ENCODE measurements at regions not wholly inside any gene's neighbourhood (a gene's known extent, or its start where the extent isn't known, plus 50 kb on each side); places are given as distances from the start of the nearest gene placed in this dataset.
A peak's percentile ranks its signal among the peaks of the same experiment; 100 is the strongest.

DNA sequence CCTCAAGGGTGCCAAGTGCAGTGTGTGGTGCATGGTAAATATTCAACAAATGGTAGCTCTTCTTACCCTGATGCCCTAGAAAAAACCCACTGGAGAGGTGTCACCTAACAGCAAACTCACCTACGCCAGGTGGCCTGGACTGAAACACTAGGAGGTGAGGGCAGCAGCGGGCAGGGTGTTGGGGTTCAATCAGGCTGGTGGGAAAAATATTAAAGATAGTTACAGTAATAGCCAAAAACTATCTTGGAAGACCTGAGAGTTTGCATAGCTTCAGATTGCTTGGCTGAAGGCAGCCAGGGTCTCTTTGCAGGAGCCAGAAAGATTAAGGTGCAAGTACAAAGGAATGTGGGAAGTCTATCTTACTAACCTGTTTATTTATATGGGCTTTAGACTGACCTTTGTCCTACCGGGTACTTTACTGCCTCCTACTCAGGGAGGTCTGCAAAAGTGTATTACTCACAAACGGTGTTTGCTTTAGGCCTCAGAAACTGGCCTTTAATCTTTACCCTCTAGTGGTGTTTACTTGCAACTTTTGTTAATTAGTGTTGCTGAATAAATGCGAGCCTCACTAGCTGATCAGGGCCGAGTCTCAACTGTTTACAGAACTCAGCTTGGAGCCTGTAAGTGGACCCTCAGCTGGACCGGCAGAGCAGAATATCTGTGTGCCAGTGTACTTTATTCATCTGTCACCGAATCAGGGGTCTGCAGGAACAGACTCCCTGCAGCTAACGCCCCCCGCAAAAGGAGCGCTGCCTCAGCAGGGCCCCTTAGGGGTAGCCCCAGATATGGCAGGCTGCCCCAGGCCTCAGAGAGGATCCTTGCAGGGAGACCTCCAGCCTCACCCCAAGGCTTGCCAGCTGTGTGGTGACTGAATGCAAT lies 63.9 kb downstream of the SYF2 start (continued):
- TF ChIP-seq ZHX2 (IDR thresholded peaks at IDR 0.05; ENCODE audit: low read depth) (no peak), ZHX2 (CRISPR knock-in tag; IDR thresholded peaks at IDR 0.05; ENCODE audit: borderline replicate concordance) (peak; percentile 49; the same call in 1 of the 2 replicates), MAZ (IDR thresholded peaks at IDR 0.05; ENCODE audit: borderline replicate concordance, low read depth, low read length) (no peak), MAZ (CRISPR knock-in tag; IDR thresholded peaks at IDR 0.05; ENCODE audit: low read depth) (peak; percentile 64; the same call in 1 of the 2 replicates), CHCHD3 (CRISPR knock-in tag; IDR thresholded peaks at IDR 0.05) (no peak), ZNF543 (CRISPR knock-in tag; IDR thresholded peaks at IDR 0.05) (no peak; the same call in 1 of the 2 replicates), ZNF136 (CRISPR knock-in tag; IDR thresholded peaks at IDR 0.05; ENCODE audit: low read depth) (0 out of 2 replicates have a peak, but pooled peaks have one; percentile 48), TGIF2 (CRISPR knock-in tag; IDR thresholded peaks at IDR 0.05) (no peak), LCORL (IDR thresholded peaks at IDR 0.05) (no peak), LCORL (CRISPR knock-in tag; IDR thresholded peaks at IDR 0.05) (peak; percentile 53; the same call in 1 of the 2 replicates)
- TF ChIP-seq, protein P1, sequence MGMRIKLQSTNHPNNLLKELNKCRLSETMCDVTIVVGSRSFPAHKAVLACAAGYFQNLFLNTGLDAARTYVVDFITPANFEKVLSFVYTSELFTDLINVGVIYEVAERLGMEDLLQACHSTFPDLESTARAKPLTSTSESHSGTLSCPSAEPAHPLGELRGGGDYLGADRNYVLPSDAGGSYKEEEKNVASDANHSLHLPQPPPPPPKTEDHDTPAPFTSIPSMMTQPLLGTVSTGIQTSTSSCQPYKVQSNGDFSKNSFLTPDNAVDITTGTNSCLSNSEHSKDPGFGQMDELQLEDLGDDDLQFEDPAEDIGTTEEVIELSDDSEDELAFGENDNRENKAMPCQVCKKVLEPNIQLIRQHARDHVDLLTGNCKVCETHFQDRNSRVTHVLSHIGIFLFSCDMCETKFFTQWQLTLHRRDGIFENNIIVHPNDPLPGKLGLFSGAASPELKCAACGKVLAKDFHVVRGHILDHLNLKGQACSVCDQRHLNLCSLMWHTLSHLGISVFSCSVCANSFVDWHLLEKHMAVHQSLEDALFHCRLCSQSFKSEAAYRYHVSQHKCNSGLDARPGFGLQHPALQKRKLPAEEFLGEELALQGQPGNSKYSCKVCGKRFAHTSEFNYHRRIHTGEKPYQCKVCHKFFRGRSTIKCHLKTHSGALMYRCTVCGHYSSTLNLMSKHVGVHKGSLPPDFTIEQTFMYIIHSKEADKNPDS (CRISPR knock-in tag; IDR thresholded peaks at IDR 0.05): peak; percentile 99
- TF ChIP-seq, protein P2, sequence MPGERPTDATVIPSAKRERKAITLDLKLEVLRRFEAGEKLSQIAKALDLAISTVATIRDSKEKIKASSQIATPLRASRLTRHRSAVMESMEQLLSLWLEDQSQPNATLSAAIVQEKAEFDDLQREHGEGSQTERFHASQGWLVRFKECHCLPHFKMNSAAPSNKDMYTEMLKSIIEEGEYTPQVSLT (CRISPR knock-in tag; IDR thresholded peaks at IDR 0.05; ENCODE audit: borderline replicate concordance, low read depth): peak; percentile 76; the same call in 1 of the 2 replicates

All from HepG2 (cell line).